ENCODE measurements at regions not wholly inside any gene's neighbourhood (a gene's known extent, or its start where the extent isn't known, plus 50 kb on each side); places are given as distances from the start of the nearest gene placed in this dataset.

DNA sequence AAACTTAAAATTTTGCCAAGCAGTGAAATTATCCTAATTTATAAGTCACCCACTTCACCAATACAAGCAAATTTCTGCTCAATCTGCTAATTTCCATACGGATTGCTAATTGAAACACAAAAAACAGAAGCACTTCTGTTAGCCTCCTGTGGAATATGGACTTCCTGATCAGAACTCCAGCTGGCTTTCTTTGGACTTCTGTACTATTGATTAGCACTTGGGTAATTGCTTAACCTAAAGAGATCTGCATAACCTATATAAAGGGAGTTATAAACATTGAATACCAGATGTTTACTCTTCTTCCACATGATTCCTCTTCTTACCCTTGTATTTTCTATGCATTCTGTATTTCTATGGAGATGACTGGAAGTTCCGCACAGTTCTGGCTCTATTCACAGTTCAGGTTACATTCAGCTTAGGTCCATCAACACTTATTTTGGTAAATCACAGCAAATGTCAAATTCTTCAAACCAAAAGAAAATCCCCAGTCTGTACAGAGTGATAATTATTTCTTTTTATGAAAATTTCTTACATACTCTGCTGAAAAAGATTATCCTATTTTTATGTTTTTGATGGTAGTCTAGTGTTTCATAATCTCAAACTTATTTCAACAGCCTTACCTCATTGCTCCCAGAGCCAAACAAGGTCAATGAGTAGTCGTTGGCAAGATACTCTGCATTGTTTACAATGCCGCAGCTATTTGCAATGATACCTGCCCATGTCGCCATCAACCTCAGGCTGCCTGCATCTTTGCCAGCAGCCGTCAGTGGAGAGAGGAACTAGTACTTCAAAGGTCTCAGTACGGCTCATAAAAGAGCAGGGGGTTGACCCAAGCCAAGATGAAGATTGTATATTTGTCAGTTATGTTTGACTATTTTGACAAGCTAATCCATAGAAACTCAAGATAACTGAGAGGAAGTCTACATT lies 225.6 kb downstream of the AHR start:
- DNase-seq: no peak

DNA sequence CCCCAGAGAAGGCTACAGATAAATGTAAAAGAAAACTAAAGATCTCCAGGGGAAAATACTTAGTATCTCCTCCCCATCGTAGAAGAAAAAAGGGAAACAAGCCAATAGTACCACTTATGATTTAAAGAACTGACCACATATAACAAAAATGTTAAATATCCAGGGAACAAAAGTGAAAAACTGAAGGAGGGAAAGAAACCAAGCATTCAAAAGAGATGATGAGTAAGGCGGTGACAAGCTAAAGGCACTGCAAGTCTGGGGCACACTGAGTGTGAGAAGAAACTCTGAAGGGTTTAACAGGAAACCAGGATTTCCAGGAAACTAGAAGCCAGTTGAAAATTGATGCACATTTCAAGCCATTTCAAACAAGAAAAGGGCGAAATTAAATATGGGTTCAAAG lies 226.3 kb downstream of the AHR start:
- no peak for DNase-seq

DNA sequence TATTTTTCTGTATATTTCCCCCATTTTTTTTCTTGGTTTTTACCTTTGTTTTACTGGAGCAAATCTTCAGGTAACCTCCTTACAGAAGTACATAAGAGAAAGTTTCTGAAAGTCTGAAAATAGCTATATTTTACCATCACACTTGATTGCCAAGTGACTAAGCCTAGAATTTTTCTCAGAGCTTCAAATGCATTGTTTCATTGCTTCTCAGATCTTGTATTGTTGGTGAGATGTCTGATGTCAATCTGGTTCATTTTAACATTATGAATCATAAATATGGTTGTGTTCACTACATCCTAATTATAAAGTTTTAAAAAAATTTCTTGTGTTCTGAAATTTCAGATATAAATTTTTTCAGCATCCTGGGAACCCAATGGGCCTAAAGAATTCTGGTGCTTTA lies 228.2 kb downstream of the AHR start:
- DNase-seq: no peak

DNA sequence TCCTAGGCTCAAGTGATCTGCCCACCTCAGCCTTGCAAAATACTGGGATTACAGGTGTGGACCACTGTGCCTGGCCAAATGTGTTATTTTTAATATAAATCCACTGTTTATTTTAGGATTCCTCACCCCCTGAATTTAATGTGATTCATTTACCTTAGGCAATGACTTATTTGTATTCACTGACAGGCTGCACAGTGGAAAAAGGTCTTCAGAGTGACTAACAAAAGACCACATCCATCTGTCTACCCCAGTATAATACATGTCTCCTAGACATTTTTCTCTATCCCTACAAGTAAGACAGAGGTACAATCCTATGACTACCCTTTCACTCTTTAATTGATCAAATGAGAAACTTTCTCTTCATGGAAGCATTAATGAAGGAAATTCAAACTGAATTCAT lies 230.2 kb downstream of the AHR start:
- DNase-seq: no peak

DNA sequence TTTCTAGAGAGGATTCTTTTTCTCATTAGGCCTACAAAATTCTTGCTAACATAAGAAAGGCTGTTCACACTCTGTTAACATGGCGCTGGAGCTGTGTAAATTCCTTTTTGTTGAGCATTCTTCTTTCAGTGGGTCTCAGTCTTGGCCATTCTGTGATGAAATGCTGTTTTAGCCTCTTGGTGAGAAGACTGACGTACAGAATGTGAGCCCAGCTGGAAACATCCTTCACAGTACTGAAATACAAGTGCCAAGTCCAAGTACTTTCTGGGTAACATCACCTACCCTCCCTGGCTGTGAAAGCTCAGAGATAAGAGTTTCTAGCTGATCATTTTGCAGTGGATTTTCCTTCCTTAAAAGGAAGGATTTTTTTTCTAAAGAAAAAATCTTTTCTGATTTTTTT lies 231.8 kb downstream of the AHR start:
- no peak for DNase-seq

DNA sequence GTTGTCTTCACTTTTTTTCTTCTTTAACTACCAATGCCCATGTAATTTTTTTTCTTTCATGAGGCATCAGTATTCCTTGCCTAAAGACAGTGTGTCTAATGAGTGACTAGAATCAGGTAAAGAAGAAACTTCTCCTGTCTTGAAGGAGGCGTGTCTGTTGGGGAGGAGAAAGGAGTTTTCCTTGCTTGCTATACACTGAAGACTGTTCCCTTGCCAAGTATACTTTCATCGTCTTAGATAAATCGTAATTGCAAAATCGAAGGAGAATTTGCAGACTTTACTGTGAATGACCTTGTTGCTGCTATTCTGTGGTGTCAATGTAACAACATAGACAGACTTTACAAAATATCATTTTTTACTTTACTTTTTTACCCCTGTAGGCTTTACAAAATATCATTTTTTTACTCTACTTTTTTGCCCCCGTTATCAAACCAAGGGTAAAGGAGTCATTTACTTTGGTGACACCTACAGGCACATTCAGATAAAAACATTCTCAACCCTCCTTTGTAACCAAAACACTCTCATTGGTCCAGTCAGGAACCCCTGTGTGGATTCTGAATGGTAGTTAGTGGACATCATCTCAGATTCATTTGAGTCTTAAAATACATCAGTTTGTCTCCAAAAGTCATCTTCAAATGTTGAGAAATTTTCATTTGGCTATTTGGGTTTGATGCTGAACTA lies 232.4 kb downstream of the AHR start:
- DNase-seq: peak; percentile 21

DNA sequence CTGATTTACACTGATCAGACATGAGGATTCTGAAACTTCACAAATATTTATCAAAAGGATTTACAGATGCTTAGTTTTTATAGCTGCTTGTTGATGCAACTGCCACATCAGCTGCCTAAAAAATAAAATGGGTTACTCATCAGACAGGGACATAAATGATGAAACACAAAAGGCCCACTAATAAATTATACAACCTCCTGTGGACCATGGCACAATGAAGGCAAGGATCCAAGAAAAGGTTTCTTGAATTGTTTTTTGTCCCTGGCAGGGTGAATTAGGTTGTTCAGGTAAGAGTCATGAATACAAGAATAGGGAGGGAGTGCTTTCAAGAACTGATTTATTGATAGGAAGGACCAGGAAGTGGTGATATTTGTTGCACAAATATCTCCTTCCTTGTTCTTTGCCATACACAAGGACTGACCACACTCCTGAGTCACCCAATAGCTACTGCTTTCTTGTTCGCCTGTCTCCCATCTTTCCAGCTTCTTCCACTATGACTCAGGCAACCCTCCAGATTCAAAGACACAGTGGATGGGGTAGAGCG lies 234.5 kb downstream of the AHR start:
- peak; percentile 80 for DNase-seq

DNA sequence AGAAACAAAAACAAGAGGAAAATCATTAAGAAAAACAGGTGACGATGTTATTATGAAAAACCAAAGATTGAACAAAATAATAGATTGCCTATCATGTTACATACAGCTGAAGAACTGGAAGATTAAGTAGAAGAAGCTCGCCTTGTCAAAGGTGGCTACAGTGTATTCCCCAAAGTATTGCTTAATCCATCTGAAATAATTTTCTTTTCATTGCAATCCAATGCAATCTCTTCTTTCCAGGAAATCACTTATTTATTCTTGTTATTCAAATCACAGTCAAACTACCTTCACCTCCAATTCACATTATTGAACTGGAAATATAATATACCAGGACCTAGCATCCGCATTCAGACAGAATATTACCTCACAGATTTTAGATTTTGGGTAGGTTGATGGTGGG lies 235.9 kb downstream of the AHR start:
- no peak for DNase-seq

DNA sequence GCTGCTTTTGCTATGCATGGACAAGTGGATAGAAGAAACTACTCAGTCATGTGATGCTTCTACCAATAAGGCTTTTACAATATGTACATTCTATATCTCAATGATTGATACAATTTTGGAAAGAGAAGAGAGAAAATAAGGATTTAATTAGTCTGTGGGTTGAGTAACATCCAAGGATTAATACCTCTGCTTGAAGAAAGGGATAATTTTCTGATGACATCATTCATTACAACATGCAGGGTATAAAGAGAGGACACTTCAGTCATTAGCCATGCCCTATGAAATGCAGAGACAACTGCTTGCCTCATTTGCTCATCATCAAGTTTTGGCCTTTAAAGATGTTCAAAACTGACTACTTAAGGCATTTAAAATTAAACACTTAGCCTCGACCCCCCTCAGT lies 237.3 kb downstream of the AHR start:
- DNase-seq: no peak

DNA sequence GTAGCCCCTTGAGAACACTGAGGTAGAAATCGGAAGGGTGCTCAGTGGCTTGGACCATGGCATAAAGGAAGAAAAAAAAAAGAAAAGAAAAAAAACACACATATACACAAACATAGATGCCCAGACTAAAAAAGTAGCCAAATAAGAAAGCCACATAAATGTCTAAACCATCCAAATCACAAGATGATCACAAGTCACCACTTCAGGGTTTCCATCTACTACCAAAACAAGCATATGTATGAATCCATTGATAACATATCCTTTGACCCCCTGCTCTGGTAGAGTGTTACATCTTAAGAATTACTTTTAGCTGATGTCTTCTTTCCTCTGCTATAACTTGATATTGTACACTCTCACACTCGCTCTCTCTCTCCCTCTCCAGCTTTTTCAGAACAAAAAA lies 245.9 kb downstream of the AHR start:
- DNase-seq: no peak

DNA sequence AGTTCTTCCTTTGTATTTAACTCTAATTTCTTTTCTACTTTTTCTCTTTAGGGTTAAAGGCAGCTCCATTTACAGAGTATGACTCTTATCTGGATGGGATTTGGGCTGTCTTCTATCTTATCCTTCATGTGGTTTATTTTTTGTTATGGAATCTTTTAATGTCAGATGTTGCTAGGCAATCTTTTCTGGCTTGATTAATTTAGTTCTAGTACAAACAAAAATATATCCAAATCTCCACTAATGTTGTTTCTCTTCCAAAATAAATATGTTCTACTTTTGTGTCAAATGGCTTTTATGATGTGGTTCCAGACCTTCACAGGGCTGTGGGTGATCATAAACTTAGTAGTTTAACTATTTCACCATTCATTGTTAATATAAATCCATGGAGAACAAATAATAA lies 246.9 kb downstream of the AHR start:
- no peak for DNase-seq

DNA sequence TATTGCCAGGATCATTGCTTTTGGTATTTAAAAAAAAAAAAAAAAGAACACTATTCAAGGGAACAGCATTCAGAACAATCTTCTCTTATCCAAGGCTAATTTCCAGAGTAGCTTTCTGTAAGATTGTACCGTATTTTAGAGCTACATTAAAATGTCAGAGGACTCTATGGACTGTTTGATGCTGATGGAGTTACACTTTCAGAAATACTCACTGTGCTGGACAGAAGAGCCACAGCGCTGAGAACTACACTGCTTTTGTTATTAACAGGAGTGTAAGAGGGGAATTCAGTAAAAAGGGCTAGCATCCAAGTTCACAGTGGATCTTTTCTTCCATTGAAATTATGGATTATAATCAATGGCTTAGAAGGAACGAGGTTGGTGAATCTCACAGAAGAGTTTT lies 247.7 kb downstream of the AHR start:
- no peak for DNase-seq

DNA sequence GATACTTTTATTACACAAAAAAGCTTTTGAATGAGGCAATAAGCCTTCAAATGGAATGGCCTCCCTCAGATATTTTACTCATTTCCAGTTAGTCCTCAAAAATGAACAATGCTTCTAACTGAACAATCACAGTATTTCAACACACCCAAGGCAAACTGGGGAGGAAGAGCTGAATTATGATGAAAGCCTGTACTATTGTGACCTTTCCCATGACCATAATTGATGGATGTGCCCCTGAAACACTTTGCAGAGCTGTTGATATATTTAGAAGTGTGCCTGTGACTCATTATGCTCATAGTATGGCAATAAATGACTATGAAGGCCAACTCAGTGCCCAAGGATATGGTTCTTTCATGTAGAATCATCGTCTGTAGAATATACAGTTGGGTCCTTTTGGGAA lies 248.1 kb downstream of the AHR start:
- DNase-seq: peak; percentile 92

DNA sequence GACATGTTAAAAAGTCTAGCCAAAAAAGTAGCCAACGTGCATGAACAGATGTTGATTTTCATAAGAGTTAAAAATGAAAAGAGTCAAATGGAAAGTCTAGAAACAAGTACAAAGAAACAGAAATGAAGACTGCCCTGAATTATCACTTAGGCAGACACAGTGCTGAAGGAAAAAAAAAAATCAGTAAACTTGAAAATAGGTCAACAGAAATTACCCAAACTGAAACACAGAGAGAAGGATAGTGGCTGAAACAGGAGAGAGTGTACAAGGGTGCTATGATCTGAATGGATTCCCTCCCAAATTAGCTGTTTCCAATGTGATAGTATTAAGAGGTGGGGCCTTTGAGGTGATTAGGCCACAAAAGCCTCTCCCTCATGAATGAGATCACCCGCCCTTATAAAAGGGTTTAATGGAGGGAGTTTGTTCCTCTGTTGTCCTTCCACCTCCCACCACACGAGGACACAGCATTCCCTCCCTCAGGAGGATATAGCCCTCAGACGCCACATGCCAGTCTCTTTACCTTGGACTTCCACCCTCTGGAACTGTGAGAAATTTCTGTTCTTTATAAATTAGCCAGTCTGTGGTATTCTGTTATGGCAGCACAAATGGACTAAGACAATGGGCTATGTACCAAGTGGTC lies 249.7 kb downstream of the AHR start:
- no peak for DNase-seq

DNA sequence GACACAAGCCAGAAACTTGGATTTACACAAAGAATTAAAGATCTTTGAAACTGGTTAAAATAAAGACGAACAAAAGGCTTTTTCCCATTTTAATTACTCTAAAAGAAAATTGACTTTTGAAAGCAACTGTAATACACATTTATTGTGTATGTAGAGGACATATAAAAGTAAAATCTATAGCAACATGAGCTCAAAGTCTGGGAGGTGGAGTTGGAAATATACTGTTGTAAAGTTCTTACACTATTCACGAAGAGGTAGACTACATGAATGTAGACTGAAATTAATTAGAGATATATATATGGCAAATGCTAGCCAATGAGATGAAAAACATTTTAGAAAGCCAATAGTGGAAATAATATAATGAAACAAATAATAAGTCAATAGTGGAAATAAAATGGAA lies 251.0 kb downstream of the AHR start:
- no peak for DNase-seq

DNA sequence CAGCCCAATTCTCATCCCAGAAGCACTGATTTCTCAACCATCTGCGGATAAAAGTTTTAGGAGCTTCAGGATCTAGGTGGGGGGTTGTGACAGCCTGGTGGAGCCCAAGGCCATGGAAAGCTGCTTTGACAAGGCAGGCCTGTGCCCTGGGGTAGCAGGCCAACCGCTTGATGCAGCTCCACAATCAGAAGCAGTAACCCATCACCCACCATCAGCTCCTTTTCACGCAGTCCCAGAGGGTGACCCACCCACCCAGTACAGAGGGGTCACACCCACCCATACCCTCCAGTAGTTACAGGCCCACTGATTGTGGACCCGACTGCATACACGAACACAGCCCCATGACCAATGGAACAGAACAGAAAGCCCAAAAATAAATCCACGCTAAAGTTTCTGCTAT lies 253.9 kb downstream of the AHR start:
- no peak for DNase-seq

DNA sequence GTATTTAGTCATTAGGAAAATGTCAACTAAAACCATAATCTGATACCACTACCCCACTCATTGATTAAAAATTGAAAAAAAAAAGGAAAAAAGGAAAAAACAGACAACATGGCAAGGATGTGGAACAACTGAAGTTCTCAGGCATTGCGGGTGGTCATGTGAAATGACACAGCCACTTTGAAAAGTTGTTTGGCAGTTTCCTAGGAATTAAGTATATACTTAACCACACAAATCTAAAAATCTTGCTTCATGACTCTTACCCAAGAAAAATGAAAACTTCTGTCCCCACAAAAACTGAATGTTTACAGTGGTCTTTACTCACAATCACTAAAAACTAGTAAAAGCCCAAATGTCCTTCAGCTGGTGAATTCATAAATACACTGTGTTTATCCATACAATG lies 254.5 kb downstream of the AHR start:
- DNase-seq: no peak

DNA sequence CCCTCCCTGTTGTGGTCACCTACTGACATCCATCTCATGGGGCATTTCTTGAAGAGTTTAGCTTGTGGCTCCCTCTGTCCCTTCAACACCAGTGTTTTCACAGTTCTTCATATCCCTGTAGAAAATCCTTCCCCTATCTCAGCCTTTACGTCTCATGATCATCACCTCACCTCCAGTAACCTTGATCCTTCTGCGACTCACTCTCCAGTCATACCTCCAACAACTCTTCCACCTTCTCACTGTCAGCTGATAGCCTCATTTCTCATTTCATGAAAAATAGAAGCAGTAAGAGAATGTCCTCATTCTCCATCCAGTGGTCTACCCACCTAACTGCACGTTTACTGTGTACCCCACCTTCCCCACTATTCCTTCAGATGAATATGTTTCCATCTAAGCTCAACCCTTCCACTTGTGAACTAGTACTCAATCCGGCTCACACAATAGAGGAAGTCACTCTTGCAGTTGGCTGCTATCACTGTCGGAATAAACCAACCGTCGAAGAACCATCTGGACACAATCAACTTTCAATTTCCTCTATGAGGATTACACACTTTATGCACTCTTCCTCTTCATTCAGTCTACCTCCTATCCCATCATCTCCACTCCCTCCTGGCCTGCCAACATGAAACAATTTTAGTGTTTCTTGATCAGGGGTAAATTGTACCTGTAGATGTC lies 256.0 kb downstream of the AHR start:
- DNase-seq: peak; percentile 26

DNA sequence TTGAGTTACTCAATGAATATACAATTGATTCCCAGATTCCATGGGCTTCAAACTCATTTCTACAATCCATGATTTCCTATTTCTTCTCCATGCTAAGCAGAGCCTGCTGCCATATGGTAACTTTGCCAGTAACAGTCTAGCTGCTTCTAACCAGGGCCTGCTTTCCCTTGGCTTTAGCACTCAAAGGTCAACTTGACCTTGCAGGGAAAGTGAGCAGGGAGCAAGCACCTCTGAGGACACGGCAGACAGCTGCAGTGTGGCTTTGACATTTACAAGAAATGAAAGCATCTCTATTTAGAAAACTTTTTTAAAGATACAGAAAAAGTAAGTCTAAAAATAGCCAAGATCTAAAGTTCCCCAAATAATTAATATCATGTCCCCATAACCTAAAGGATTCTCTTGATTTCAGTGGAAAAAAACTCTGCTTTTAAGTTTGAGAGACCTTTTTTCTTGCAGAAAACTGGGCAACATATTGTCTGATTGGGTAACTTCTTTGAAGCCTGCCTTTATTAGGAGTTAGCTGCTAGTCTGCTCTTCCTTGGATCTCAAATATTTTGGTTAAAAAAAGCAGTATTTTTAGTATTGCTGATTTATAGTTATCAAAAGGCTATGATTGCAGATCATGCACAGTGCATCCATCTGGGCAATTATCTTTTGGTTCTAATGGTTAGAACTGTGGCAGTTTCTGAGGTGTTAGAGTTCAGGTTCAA lies 257.9 kb downstream of the AHR start:
- no peak for DNase-seq

DNA sequence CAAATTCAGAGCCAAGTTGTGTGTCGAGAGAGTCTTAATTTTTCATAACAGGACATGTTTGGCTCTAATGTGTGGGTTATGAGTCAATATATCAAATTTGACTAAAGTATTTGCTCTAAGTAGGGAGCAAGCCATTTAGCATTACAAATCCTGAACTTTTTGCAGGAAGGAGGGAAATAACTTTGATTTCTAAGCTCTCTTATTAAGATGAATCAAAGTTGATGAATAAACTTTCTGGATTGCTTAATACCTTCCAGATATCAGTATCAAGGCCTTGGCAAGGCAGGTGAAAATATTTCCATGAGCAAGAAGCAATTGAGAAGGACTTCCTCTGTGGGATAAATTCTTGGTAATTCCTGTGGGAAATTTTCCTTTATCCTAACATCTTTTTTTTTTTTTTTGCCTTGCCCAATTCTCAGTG lies 258.8 kb downstream of the AHR start:
- DNase-seq: no peak

DNA sequence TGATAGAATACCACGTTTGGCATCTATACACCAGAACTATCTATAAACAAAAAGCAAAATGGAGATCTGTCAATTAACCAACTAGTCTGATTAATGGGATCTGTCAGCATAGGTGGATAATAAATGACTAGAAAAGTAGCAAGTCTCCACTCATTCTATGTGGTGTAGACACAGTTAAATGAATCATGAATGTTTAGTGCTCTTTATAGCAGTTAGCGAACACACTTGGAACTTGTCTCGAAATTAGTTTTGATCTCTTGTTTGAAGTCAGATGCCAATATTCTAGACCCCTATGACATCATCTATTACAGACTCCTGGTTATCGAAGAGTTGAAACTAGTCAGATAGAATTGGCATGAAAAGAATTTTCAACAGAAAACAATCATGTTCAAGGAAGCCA lies 259.7 kb downstream of the AHR start:
- DNase-seq: no peak

DNA sequence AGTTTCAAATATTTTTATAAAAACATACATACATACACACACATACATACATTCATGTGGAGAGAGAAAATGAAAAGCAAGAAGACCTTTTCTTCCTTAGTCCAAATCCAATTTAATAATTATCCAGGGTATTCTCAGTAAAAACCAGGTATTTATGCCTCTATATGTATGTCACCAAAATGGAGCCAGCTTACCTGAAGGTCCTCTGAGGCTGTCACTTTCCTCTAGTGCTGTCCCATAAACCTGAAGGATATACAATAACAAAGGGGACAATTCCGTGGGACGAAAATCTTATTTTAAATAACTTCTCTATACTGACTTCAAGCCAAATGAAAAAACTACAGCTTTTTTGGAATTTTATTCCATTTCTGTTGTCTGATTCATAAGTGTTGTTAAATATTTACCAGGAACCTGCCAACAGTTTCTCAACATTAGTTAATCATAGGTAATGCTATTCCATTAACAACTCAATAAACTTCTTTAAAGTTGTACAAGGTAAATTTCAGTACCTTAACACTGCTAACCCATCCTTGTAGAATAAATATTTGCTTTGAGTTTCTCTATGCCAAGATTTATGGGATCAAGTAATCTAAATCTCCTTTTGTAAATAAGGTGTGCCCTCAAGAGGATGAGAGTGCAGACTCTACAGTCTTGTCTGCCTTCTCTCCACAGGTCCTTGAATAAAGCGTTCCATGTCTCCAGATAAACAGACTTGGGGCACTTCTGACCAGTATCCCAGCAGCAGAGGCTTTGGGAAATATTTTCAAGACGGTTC lies 260.3 kb downstream of the AHR start:
- no peak for DNase-seq
